NCI-H2029 treated with DMSO at 0.1 percent for 48 hours (cell line): ENCODE measurements at regions not wholly inside any gene's neighbourhood (a gene's known extent, or its start where the extent isn't known, plus 50 kb on each side); places are given as distances from the start of the nearest gene placed in this dataset.

Experiments used
- DNase-seq: peaks from one replicate; lab custom pipeline; 2025; lab: John Stamatoyannopoulos, UW

GRCh38 chr20:63128367-63128766 lies 87.6 kb downstream of the YTHDF1 start:
- no peak for DNase-seq

- no peak for DNase-seq
Observed at GRCh38 chr20:63127700-63128364, 88.1 kb downstream of the YTHDF1 start.

- no peak for DNase-seq
Observed at GRCh38 chr20:63126876-63127699, 88.8 kb downstream of the YTHDF1 start.

- no peak for DNase-seq
Observed at GRCh38 chr20:63125838-63126601, 89.9 kb downstream of the YTHDF1 start.

GRCh38 chr20:63125581-63125837 lies 90.4 kb downstream of the YTHDF1 start:
- DNase-seq = no peak

GRCh38 chr20:63124782-63125580 lies 91.0 kb downstream of the YTHDF1 start:
- no peak for DNase-seq

GRCh38 chr20:63124092-63124781 lies 91.7 kb downstream of the YTHDF1 start:
- no peak for DNase-seq

- DNase-seq = no peak
Observed at GRCh38 chr20:63123331-63123741, 92.6 kb downstream of the YTHDF1 start.

GRCh38 chr20:63122626-63123025 lies 93.3 kb downstream of the YTHDF1 start:
- DNase-seq = no peak

- no peak for DNase-seq
Observed at GRCh38 chr20:63121749-63122405, 94.1 kb downstream of the YTHDF1 start.

- DNase-seq = no peak
Observed at GRCh38 chr20:63121246-63121645, 94.7 kb downstream of the YTHDF1 start.

- DNase-seq = no peak
Observed at GRCh38 chr20:63120808-63121090, 95.2 kb downstream of the YTHDF1 start.

- DNase-seq = no peak
Observed at GRCh38 chr20:63119963-63120807, 95.7 kb downstream of the YTHDF1 start.

GRCh38 chr20:63119121-63119962 lies 96.6 kb downstream of the YTHDF1 start:
- no peak for DNase-seq

- no peak for DNase-seq
Observed at GRCh38 chr20:63118303-63119120, 97.4 kb downstream of the YTHDF1 start.

GRCh38 chr20:63117661-63118302 lies 98.1 kb downstream of the YTHDF1 start:
- DNase-seq = no peak

- DNase-seq = no peak
Observed at GRCh38 chr20:63117151-63117550, 98.8 kb downstream of the YTHDF1 start.
